Fibroblast of peridontal ligament (primary cell): ENCODE measurements at regions not wholly inside any gene's neighbourhood (a gene's known extent, or its start where the extent isn't known, plus 50 kb on each side); places are given as distances from the start of the nearest gene placed in this dataset.

ENCODE experiments used
- DNase-seq: peaks from one replicate; pipeline ENCODE4 v3.0.0-alpha.2; 2010; ENCODE audit errors: extremely low read depth

GRCh38 chr1:191889623-191890003 lies 268.6 kb upstream of the RGS18 start:
- DNase-seq, result no peak

GRCh38 chr1:191890433-191891088 lies 267.7 kb upstream of the RGS18 start:
- DNase-seq, result no peak

- DNase-seq, result no peak
Measured at GRCh38 chr1:191892716-191893115, 265.5 kb upstream of the RGS18 start.

GRCh38 chr1:191895049-191895448 lies 263.2 kb upstream of the RGS18 start:
- DNase-seq, result no peak

- DNase-seq, result no peak
Measured at GRCh38 chr1:191895462-191896058, 262.7 kb upstream of the RGS18 start.

- DNase-seq, result no peak
Measured at GRCh38 chr1:191897134-191897533, 261.1 kb upstream of the RGS18 start.

- DNase-seq, result no peak
Measured at GRCh38 chr1:191901651-191902050, 256.6 kb upstream of the RGS18 start.

GRCh38 chr1:191904991-191905390 lies 253.3 kb upstream of the RGS18 start:
- no peak for DNase-seq

GRCh38 chr1:191905781-191906180 lies 252.5 kb upstream of the RGS18 start:
- DNase-seq, result no peak

- no peak for DNase-seq
Measured at GRCh38 chr1:191907121-191907520, 251.1 kb upstream of the RGS18 start.

GRCh38 chr1:191910245-191910644 lies 248.0 kb upstream of the RGS18 start:
- no peak for DNase-seq

GRCh38 chr1:191912517-191912916 lies 245.7 kb upstream of the RGS18 start:
- DNase-seq, result no peak

GRCh38 chr1:191913260-191913977 lies 244.8 kb upstream of the RGS18 start:
- no peak for DNase-seq

- DNase-seq, result no peak
Measured at GRCh38 chr1:191929383-191929782, 228.9 kb upstream of the RGS18 start.

GRCh38 chr1:191943684-191944083 lies 214.6 kb upstream of the RGS18 start:
- DNase-seq, result no peak

GRCh38 chr1:191953526-191953925 lies 204.7 kb upstream of the RGS18 start:
- DNase-seq, result peak; percentile 60

GRCh38 chr1:191959856-191960255 lies 198.4 kb upstream of the RGS18 start:
- DNase-seq, result peak; percentile 4

- DNase-seq, result peak; percentile 33
Measured at GRCh38 chr1:191963286-191963685, 195.0 kb upstream of the RGS18 start.

- no peak for DNase-seq
Measured at GRCh38 chr1:191963781-191964455, 194.3 kb upstream of the RGS18 start.

- DNase-seq, result no peak
Measured at GRCh38 chr1:191969290-191969689, 189.0 kb upstream of the RGS18 start.

- DNase-seq, result no peak
Measured at GRCh38 chr1:191970116-191970515, 188.1 kb upstream of the RGS18 start.

- no peak for DNase-seq
Measured at GRCh38 chr1:191971447-191971846, 186.8 kb upstream of the RGS18 start.

- no peak for DNase-seq
Measured at GRCh38 chr1:191974004-191974403, 184.3 kb upstream of the RGS18 start.
